Kidney (tissue), 13 donors: ENCODE measurements at regions not wholly inside any gene's neighbourhood (a gene's known extent, or its start where the extent isn't known, plus 50 kb on each side); places are given as distances from the start of the nearest gene placed in this dataset.
A peak's percentile ranks its signal among the peaks of the same experiment; 100 is the strongest.

ENCODE experiments used
- DNase-seq, 5 donors: peaks; one replicate each; pipeline ENCODE4 v3.0.0-alpha.2; 2013 to 2020
- FAIRE-seq: peaks from 2 replicates; lab custom pipeline; 2012; peaks lifted over from hg19 to GRCh38; lab: Jason Lieb, UNC
- H3K27ac ChIP-seq, 2 donors: one replicate each; pipeline ENCODE4 v1.7.0; 2013; ENCODE audit warnings: low read depth in 2 of 2, low read length in 2 of 2, inconsistent platforms in 1 of 2
- H3K27me3 ChIP-seq: one replicate; pipeline ENCODE4 v1.7.1; 2013; ENCODE audit warnings: low read length, inconsistent platforms; ENCODE audit not compliant: control insufficient read depth, insufficient read depth
- H3K36me3 ChIP-seq, 3 donors: one replicate each; pipeline versions ENCODE4 v1.7.0 to v1.7.1; 2013; ENCODE audit warnings: low read length in 3 of 3, control low read depth in 1 of 3, inconsistent platforms in 1 of 3; ENCODE audit not compliant: insufficient read depth in 3 of 3, control insufficient read depth in 2 of 3
- H3K4me1 ChIP-seq, 3 donors: one replicate each; pipeline versions ENCODE4 v1.7.0 to v1.7.1; 2013; ENCODE audit warnings: low read length in 3 of 3, inconsistent platforms in 1 of 3, low read depth in 1 of 3; ENCODE audit not compliant: control insufficient read depth in 2 of 3, insufficient read depth in 2 of 3
- H3K4me3 ChIP-seq, 3 donors: one replicate each; pipeline versions ENCODE4 v1.7.0 to v1.8.1; 2013; ENCODE audit warnings: low read length in 3 of 3, control low read depth in 1 of 3, inconsistent platforms in 1 of 3
- H3K9ac ChIP-seq, 3 donors: one replicate each; pipeline versions ENCODE4 v1.7.0 to v1.7.1; 2013; ENCODE audit warnings: low read length in 3 of 3, control low read depth in 1 of 3, inconsistent platforms in 1 of 3
- H3K9me3 ChIP-seq, 3 donors: one replicate each; pipeline versions ENCODE4 v1.7.0 to v1.7.1; 2013; ENCODE audit warnings: low read length in 3 of 3, control low read depth in 1 of 3, inconsistent platforms in 1 of 3; ENCODE audit not compliant: control insufficient read depth in 2 of 3, insufficient read depth in 1 of 3
- CTCF ChIP-seq: IDR thresholded peaks from 3 replicates; pipeline ENCODE4 v1.5.1; 2012; ENCODE audit warnings: mild to moderate bottlenecking, moderate library complexity, borderline replicate concordance; ENCODE audit not compliant: insufficient read depth; ENCODE audit errors: extremely low read depth
- intact Hi-C: fragments of 100-400 bp; cut with DNase I; formaldehyde crosslinking; loops from one replicate; pipeline ENCODE4 v1.11.1; 2022
- donor health status: control.
- donor health status: control.
- donor health status: control.
- donor health status: control.
- donor health status: control.
- donor health status: DM: yes; HTN: yes; CAD: no.
- donor health status: Normal renal cell carcinoma (clear cell type).

GRCh38 chr11:121715405-121715804, 262.6 kb upstream of the SORL1-AS1 start:
- no peak for DNase-seq
- H3K4me1 ChIP-seq: no peaks in the 10 kb centered on the region
- H3K36me3 ChIP-seq: no peaks in the 10 kb centered on the region
- no peak overlapping the region for H3K9ac ChIP-seq
- H3K27me3 ChIP-seq: no peaks in the 10 kb centered on the region
- intact Hi-C loops: no loop called here
- no peak for TF ChIP-seq CTCF
- H3K27ac ChIP-seq: no peak overlapping the region
- H3K9me3 ChIP-seq: no peaks in the 10 kb centered on the region
- no peak for FAIRE-seq
- no peak overlapping the region for H3K4me3 ChIP-seq

- Histone ChIP-seq H3K9ac (no peak overlapping the region), H3K4me3 (no peak overlapping the region), H3K27ac (no peak overlapping the region), H3K36me3 (no peaks in the 10 kb centered on the region), H3K9me3 (no peaks in the 10 kb centered on the region), H3K4me1 (no peaks in the 10 kb centered on the region), H3K27me3 (no peaks in the 10 kb centered on the region)
- TF ChIP-seq CTCF: no peak
- intact Hi-C loops: no loop called here
- DNase-seq (no peak), FAIRE-seq (no peak)
Measured at GRCh38 chr11:121714351-121714750, 261.6 kb upstream of the SORL1-AS1 start.

GRCh38 chr11:121711939-121712338, 259.2 kb upstream of the SORL1-AS1 start:
- intact Hi-C loops: no loop called here
- DNase-seq (peak in 1 of 5 donors; percentile 75), FAIRE-seq (no peak)
- H3K4me3 ChIP-seq: no peak overlapping the region
- H3K4me1 ChIP-seq: no peaks in the 10 kb centered on the region
- H3K9ac ChIP-seq: no peak overlapping the region
- no peaks in the 10 kb centered on the region for H3K36me3 ChIP-seq
- no peaks in the 10 kb centered on the region for H3K9me3 ChIP-seq
- TF ChIP-seq CTCF: no peak
- H3K27me3 ChIP-seq: no peaks in the 10 kb centered on the region
- H3K27ac ChIP-seq: no peak overlapping the region

GRCh38 chr11:121711236-121711635, 258.5 kb upstream of the SORL1-AS1 start:
- H3K9me3 ChIP-seq: no peaks in the 10 kb centered on the region
- no peak for TF ChIP-seq CTCF
- FAIRE-seq (no peak), DNase-seq (no peak)
- no peaks in the 10 kb centered on the region for H3K4me1 ChIP-seq
- H3K27ac ChIP-seq: no peak overlapping the region
- intact Hi-C loops: no loop called here
- H3K36me3 ChIP-seq: no peaks in the 10 kb centered on the region
- H3K9ac ChIP-seq: no peak overlapping the region
- H3K27me3 ChIP-seq: no peaks in the 10 kb centered on the region
- H3K4me3 ChIP-seq: no peak overlapping the region
